Caco-2 (cell line): ENCODE measurements at regions not wholly inside any gene's neighbourhood (a gene's known extent, or its start where the extent isn't known, plus 50 kb on each side); places are given as distances from the start of the nearest gene placed in this dataset.

ENCODE experiments used
- BruUV-seq: library from RNA; stranded (reverse); fragments of 400-500 nt; replicated peaks from 2 replicates; lab custom pipeline; 2021; lab: Mats Ljungman, UMichigan
- CTCF ChIA-PET: fragments of 300-600 bp; sonication (Branson Sonifier 250); formaldehyde crosslinking; loops from one replicate; lab custom pipeline; 2022; ENCODE audit warnings: antibody characterized with exemption; lab: Charles Lee
- POLR2A ChIA-PET: fragments of 300-600 bp; sonication (Branson Sonifier 250); formaldehyde crosslinking; loops from one replicate; lab custom pipeline; 2022; ENCODE audit warnings: antibody characterized with exemption; lab: Charles Lee
- DNase-seq, 2 experiments: peaks; one replicate each; pipeline versions ENCODE4 v3.0.0 to v3.0.0-alpha.2; 2020 to 2022
- H3K27me3 ChIP-seq: replicated peaks from 2 replicates; pipeline ENCODE4 v1.6.0; 2011; ENCODE audit warnings: low read length; ENCODE audit not compliant: control insufficient read depth, insufficient read depth
- H3K36me3 ChIP-seq: 2 replicates; pipeline ENCODE4 v1.5.1; 2011; ENCODE audit warnings: low read length; ENCODE audit not compliant: control insufficient read depth, insufficient read depth
- H3K4me1 ChIP-seq: fragments of 250-450 bp; sonication (Bioruptor Pico); 2 replicates; pipeline ENCODE4 v1.5.1; 2020; ENCODE audit warnings: mild to moderate bottlenecking
- H3K4me3 ChIP-seq: 2 replicates; pipeline ENCODE4 v1.5.1; 2011; ENCODE audit warnings: low read depth, mild to moderate bottlenecking, control low read depth, low read length
- H3K9me3 ChIP-seq: fragments of 250-450 bp; sonication (Bioruptor Pico); 2 replicates; pipeline ENCODE4 v1.5.1; 2020; ENCODE audit warnings: mild to moderate bottlenecking, moderate library complexity
- H3K27ac Mint-ChIP-seq: one replicate; pipeline ENCODE4 v1.8.0; 2022; ENCODE audit warnings: mixed read lengths; ENCODE audit not compliant: unreplicated experiment
- H3K27me3 Mint-ChIP-seq: one replicate; pipeline ENCODE4 v1.8.0; 2022; ENCODE audit warnings: mixed read lengths; ENCODE audit not compliant: insufficient read depth, unreplicated experiment
- H3K36me3 Mint-ChIP-seq: one replicate; pipeline ENCODE4 v1.8.0; 2022; ENCODE audit warnings: mild to moderate bottlenecking, mixed read lengths; ENCODE audit not compliant: insufficient read depth, unreplicated experiment
- H3K4me1 Mint-ChIP-seq: one replicate; pipeline ENCODE4 v1.8.0; 2022; ENCODE audit warnings: low read depth, mixed read lengths; ENCODE audit not compliant: unreplicated experiment
- H3K4me3 Mint-ChIP-seq: one replicate; pipeline ENCODE4 v1.8.0; 2022; ENCODE audit warnings: mild to moderate bottlenecking, moderate library complexity, mixed read lengths; ENCODE audit not compliant: unreplicated experiment
- H3K9me3 Mint-ChIP-seq: one replicate; pipeline ENCODE4 v1.8.0; 2022; ENCODE audit warnings: mixed read lengths; ENCODE audit not compliant: unreplicated experiment
- intact Hi-C: fragments of 100-400 bp; cut with micrococcal nuclease; formaldehyde crosslinking; loops from one replicate; pipeline ENCODE4 v1.10.0; 2022; ENCODE audit not compliant: unreplicated experiment
- TF ChIP-seq, protein P1 (sequence below), 2 experiments: fragments of 200-600 bp in 1 of 2; IDR thresholded peaks; 1 replicate in 1 of 2; 2 replicates in 1 of 2; pipeline versions ENCODE4 v1.5.1 to v1.8.0; 2011 to 2022; ENCODE audit warnings: antibody characterized with exemption in 1 of 2, control low read depth in 1 of 2, inconsistent platforms in 1 of 2, low read depth in 1 of 2, low read length in 1 of 2, mild to moderate bottlenecking in 1 of 2, moderate library complexity in 1 of 2; ENCODE audit not compliant: insufficient read depth in 1 of 2, severe bottlenecking in 1 of 2, unreplicated experiment in 1 of 2

GRCh38 chr5:82662340-82662739 is 384.2 kb upstream of the RPS23 start:
- Mint-ChIP-seq H3K9me3 (no peaks in the 10 kb centered on the region), H3K27me3 (no peaks in the 10 kb centered on the region), H3K27ac (no peak overlapping the region), H3K4me1 (no peaks in the 10 kb centered on the region), H3K36me3 (no peaks in the 10 kb centered on the region), H3K4me3 (no peak overlapping the region)
- Histone ChIP-seq H3K9me3 (no peaks in the 10 kb centered on the region), H3K4me3 (no peak overlapping the region), H3K36me3 (no peaks in the 10 kb centered on the region), H3K27me3 (no peaks in the 10 kb centered on the region), H3K4me1 (no peaks in the 10 kb centered on the region)
- intact Hi-C loops: no loop called here
- no TSS peak for BruUV-seq
- TF ChIP-seq, protein P1, sequence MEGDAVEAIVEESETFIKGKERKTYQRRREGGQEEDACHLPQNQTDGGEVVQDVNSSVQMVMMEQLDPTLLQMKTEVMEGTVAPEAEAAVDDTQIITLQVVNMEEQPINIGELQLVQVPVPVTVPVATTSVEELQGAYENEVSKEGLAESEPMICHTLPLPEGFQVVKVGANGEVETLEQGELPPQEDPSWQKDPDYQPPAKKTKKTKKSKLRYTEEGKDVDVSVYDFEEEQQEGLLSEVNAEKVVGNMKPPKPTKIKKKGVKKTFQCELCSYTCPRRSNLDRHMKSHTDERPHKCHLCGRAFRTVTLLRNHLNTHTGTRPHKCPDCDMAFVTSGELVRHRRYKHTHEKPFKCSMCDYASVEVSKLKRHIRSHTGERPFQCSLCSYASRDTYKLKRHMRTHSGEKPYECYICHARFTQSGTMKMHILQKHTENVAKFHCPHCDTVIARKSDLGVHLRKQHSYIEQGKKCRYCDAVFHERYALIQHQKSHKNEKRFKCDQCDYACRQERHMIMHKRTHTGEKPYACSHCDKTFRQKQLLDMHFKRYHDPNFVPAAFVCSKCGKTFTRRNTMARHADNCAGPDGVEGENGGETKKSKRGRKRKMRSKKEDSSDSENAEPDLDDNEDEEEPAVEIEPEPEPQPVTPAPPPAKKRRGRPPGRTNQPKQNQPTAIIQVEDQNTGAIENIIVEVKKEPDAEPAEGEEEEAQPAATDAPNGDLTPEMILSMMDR (IDR thresholded peaks at IDR 0.05; ENCODE audit: insufficient read depth in 1 of 2, low read depth in 1 of 2, low read length in 1 of 2, severe bottlenecking in 1 of 2, unreplicated experiment in 1 of 2): no peak
- ChIA-PET CTCF (no interaction called here), POLR2A (no interaction called here)
- no peak for DNase-seq

DNA sequence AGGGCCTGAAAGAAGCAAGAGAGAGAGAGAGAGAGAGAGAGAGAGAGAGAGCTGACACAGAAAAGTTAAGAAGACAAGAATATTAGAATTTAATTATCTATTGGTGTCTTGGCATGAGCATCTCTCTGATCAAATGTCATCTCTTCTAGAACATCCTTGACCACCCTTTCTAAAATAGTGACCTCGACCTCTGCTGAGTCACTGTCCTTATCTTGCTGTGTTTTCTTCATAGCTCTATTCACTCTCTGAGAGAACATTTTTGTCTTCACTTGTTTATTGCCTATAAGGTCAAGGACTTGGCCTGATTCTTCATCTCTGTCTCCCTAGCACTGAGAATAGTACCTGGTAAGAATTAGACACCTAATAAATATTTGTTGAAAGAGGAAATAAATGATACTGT is 383.8 kb upstream of the RPS23 start:
- Mint-ChIP-seq H3K36me3 (no peaks in the 10 kb centered on the region), H3K27ac (no peak overlapping the region), H3K4me1 (no peaks in the 10 kb centered on the region), H3K9me3 (no peaks in the 10 kb centered on the region), H3K4me3 (no peak overlapping the region), H3K27me3 (no peaks in the 10 kb centered on the region)
- Histone ChIP-seq H3K4me3 (no peak overlapping the region), H3K9me3 (no peaks in the 10 kb centered on the region), H3K4me1 (no peaks in the 10 kb centered on the region), H3K36me3 (no peaks in the 10 kb centered on the region), H3K27me3 (no peaks in the 10 kb centered on the region)
- intact Hi-C loops: no loop called here
- no peak for DNase-seq
- POLR2A ChIA-PET: no interaction called here
- CTCF ChIA-PET: no interaction called here
- TF ChIP-seq, protein P1 (IDR thresholded peaks at IDR 0.05; ENCODE audit: insufficient read depth in 1 of 2, low read depth in 1 of 2, low read length in 1 of 2, severe bottlenecking in 1 of 2, unreplicated experiment in 1 of 2): no peak
- no TSS peak for BruUV-seq

DNA sequence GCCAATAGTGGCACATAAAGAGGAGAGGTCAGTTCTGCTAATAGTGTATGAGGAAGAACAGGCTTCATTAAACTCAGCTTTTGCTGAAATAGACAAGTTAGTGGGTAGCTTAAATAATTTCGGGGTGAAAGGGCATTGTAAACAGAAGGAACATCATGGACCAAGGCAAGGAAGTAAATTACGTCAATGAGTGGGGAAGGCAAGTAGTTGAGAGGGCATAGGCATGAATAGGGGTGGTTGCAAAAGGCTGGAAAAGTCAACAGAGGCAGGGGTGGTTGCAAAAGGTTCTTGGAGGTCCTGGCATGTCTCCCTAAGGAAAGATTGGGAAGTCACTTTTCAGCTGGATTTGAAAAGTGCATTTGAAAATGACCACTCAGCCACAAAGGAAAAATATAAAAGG is 383.3 kb upstream of the RPS23 start:
- H3K4me1 Mint-ChIP-seq: no peaks in the 10 kb centered on the region
- no peaks in the 10 kb centered on the region for H3K9me3 Mint-ChIP-seq
- ChIA-PET CTCF (no interaction called here), POLR2A (no interaction called here)
- H3K4me3 ChIP-seq: no peak overlapping the region
- no peaks in the 10 kb centered on the region for H3K9me3 ChIP-seq
- no peaks in the 10 kb centered on the region for H3K27me3 ChIP-seq
- intact Hi-C loops: no loop called here
- no peak for DNase-seq
- H3K27ac Mint-ChIP-seq: no peak overlapping the region
- BruUV-seq: no TSS peak
- no peak overlapping the region for H3K4me3 Mint-ChIP-seq
- H3K4me1 ChIP-seq: no peaks in the 10 kb centered on the region
- H3K36me3 Mint-ChIP-seq: no peaks in the 10 kb centered on the region
- TF ChIP-seq, protein P1 (IDR thresholded peaks at IDR 0.05; ENCODE audit: insufficient read depth in 1 of 2, low read depth in 1 of 2, low read length in 1 of 2, severe bottlenecking in 1 of 2, unreplicated experiment in 1 of 2): no peak
- H3K27me3 Mint-ChIP-seq: no peaks in the 10 kb centered on the region
- no peaks in the 10 kb centered on the region for H3K36me3 ChIP-seq
